G401.6 (cell line): ENCODE measurements at regions not wholly inside any gene's neighbourhood (a gene's known extent, or its start where the extent isn't known, plus 50 kb on each side); places are given as distances from the start of the nearest gene placed in this dataset.
"Not testable (repeated sequence)": the region's sequence is repeated elsewhere in the genome, so short reads cannot be mapped to it uniquely, and the experiment has no call there.

Experiments
- FAIRE-seq: peaks from 2 replicates; lab custom pipeline; 2012; peaks lifted over from hg19 to GRCh38; lab: Jason Lieb, UNC

DNA sequence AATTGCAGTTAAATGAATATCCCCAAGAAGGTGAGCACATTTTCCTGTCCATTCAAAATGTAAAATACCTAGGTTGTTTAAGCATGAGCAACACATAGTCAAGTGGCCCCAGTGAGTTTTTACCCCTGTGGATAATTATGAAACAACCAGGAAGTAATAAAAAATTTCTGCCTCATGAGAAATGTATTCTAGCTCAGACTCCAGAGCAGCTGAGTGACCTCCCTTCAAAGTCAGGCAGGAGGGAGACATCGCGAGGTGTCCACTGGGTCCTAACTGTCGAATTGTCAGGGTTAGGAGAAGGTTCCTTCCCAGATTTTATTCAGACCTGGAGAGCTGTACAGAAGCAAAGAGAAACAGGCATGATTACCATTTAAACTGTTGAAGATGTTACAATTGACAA lies 416.6 kb upstream of the SMIM21 start:
- FAIRE-seq, result no peak

DNA sequence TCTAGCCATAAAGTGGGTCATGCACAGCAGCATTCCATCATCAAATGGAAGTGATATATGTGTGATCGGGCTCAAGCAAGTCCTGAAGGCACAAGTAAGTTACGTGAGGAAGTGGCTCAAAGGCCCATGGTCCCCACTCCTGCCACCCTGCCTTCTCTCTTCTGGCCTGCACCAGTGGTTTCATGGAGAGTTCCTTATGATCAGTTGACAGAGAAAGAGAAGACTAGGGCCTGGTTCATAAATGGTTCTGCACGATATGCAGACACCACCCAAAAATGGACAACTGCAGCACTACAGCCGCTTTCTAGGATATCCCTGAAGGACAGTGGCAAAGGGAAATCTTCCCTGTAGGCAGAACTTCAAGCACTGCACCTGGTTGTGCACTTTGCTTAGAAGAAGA lies 412.6 kb upstream of the SMIM21 start:
- FAIRE-seq, result no peak

DNA sequence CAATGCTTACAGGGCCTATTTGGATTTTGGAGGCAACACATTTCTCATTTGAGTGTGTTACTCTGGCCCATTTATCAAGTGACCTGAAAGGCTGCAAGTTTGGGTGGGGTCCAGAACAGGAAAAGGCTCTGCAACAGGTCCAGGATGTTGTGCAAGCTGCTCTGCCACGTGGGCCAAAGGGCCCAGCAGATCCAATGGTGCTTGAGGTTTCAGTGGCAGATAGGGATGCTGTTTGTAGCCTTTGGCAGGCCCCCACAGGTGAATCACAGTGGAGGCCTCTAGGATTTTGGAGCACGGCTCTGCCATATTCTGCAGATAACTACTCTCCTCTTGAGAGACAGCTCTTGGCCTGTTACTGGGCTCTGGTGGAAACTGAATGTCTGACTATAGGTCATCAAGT lies 412.2 kb upstream of the SMIM21 start:
- FAIRE-seq, result not testable (repeated sequence)

DNA sequence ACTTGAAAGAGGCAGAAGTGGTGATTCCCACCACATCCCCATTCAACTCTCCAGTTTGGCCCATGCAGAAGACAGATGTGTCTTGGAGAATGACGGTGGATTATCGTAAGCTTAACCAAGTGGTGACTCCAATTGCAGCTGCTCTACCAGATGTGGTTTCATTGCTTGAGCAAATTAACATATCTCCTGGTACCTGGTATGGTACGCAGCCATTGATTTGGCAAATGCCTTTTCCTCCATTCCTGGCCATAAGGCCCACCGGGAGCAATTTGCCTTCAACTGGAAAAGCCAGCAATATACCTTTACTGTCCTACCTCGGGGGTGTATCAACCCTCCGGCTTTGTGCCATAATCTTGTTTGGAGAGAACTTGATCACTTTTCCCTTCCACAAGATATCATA lies 411.5 kb upstream of the SMIM21 start:
- FAIRE-seq, result no peak

DNA sequence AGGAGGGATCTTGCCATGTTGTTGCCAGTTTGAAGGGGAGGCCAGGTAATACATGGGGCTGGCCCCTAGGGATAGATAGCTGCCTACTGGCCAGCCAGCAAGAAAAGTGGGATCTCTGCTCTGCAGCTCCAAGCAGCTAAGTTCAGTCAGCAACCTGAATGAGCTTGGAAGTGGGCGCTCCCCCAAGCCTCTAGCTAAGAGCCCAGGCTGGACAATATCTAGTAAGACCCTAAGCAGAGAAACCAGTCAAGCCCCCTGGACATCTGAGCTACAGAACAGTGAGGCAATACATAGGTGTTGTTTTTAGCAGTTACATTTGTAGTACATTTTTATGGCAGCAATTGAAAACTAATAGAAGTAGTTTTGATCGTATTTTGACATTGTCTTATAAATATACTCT lies 409.8 kb upstream of the SMIM21 start:
- FAIRE-seq, result no peak

- FAIRE-seq, result no peak
These were observed 409.0 kb upstream of the SMIM21 start for GRCh38 chr18:75836516-75836915.

- FAIRE-seq, result no peak
These were observed 404.5 kb upstream of the SMIM21 start for GRCh38 chr18:75831960-75832359.

- no peak for FAIRE-seq
These were observed 403.3 kb upstream of the SMIM21 start for GRCh38 chr18:75830828-75831227.

DNA sequence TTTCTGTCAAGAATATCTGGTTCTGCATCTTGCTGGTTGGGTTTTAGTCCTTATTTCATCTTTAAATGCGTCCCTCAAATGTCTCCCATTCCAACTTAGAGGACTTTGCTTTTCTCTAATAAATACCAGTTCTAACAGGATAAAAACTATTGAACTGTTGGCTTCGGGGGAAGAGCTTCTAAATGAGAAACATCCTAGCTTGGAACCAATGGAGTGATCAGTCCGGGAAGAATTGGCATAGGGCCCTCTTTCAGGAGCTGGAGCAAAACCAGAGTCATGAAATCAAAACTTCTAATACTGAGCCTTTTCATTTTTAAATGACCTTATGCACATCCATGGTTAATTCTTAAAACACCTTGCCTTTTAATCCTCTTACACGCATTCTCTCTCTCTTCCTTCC lies 401.6 kb upstream of the SMIM21 start:
- FAIRE-seq, result no peak

- FAIRE-seq, result no peak
These were observed 400.9 kb upstream of the SMIM21 start for GRCh38 chr18:75828379-75828778.

DNA sequence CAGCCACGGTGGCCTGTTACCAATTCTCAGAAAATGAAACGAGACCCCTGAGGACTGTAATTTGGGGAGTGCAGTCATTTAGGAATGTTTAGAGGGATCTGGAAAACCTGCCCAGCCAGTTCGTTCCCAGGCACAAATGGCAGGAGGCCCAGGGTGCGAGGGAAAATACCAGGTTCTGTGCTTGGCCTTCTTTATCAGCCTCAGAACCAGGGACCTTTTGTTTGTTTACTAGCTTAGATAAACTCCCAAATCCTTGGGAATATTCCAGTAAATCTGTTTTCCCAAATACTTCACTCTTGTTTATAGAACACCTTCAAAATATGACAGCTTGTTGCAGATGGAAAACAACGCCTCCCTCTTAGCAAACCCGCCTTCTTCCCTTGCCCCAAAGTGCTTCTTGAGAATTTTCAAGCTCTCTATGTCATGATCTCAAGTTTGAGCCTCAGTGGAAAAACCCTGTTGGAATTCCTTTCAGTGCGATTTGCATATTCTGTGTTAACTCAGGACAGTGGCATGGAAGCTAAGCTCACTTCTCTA lies 400.3 kb upstream of the SMIM21 start:
- no peak for FAIRE-seq

DNA sequence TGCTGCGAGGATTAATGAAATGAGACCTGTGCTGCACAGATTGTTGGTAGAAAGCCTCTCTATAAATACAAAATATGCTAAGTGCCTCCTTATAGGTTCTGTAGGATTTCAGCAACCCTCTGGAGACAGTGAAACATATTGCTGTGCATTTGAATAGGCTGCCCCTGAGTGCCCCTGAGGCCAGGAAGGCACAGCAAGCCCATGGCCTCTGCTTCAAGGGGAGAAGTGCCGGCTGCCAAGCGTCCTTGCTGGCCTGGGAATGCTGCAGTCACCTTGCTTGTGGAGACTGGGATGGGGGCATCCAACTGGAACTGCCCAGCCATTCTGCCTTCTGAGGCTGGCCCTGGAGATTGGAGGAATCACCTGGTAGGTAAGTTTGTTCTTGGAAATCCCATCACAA lies 397.2 kb upstream of the SMIM21 start:
- no peak for FAIRE-seq

GRCh38 chr18:75823471-75823870 lies 396.0 kb upstream of the SMIM21 start:
- FAIRE-seq, result no peak

GRCh38 chr18:75818383-75818782 lies 390.9 kb upstream of the SMIM21 start:
- no peak for FAIRE-seq

DNA sequence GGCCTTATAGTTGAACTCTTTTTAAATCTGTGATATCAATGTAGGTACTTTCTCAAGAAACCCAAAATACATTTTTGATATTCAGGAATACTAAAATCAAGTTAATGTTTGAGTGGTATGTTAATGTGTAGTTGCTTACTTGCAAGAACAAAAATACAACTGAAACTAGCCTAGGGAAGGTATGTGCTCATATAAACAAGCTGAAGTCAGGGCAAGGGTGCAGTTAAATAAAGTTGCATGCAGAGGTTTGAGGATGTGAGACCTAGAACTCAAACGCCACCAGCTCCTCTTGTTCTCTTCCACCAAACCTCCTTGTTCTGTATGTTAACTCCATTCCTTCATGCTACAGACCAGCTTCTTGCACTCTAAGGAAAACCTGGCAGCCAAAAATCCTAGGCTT lies 388.3 kb upstream of the SMIM21 start:
- FAIRE-seq, result no peak

GRCh38 chr18:75812761-75813160 lies 385.3 kb upstream of the SMIM21 start:
- FAIRE-seq, result no peak

DNA sequence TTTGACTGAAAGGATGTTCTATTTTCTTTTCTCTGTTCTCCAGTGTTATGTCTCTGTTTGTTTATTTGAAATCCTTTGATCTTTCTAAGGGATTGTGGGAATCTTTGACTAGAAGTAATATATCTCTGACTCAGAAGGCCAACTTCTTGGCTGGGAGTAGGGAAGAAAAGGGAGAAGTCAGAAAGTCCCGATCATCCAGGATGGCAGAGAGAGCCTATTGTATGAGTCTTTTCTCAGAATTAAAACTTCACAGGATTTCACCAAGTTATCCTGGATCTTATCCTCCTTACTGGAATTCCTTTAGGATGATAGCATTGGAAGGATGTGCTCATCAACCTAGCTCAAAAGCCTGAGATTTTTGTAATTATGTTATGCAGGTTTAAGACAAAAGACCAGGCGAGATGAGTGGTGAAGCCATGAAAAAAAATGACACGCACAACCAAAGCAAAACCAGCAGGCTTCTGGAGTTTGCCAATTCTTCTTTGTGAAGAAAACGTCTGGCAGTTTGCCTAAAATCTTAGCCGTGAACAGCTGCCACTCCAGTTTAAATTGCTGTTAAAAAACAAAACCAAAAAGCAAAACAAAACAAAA lies 383.6 kb upstream of the SMIM21 start:
- FAIRE-seq, result no peak

GRCh38 chr18:75810516-75810915 lies 383.0 kb upstream of the SMIM21 start:
- no peak for FAIRE-seq

- no peak for FAIRE-seq
These were observed 382.4 kb upstream of the SMIM21 start for GRCh38 chr18:75809926-75810255.

DNA sequence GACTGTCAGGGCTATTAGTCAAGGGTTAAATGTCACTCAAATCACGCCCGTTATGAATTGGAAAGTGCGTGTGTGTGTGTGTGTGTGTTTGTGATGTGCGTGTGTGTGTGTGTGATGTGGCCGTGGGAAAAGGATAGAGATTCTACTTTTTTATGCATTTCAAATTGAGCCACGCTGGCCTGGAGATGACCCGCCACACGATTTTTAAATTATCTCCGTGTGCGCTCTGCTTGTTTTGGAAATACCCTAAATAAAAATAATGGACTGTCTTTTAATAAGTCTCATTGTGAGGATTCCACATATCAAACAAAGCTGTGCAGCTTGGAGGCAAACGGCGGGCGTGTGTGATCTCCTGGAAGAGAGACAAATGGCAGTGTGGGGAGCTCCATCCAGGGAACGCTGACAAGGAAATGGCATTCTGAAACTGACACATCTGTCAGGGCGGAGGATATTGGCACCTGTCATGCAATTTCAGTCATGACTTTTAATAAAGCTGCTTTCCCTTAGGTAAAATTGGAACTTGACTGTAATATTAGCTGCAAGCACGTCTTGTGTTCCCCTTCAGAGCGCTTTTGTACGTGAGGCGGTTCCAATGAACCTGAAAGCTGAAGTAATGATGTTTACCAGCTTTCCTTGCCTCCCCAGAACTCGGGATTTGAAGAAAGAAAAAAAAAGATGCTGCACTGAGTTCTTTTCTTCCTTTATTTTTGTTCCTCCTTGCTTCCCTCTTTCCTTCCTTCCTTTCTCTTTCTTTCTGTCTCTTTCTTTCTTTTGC lies 381.8 kb upstream of the SMIM21 start:
- no peak for FAIRE-seq

- no peak for FAIRE-seq
These were observed 377.8 kb upstream of the SMIM21 start for GRCh38 chr18:75805265-75805664.

DNA sequence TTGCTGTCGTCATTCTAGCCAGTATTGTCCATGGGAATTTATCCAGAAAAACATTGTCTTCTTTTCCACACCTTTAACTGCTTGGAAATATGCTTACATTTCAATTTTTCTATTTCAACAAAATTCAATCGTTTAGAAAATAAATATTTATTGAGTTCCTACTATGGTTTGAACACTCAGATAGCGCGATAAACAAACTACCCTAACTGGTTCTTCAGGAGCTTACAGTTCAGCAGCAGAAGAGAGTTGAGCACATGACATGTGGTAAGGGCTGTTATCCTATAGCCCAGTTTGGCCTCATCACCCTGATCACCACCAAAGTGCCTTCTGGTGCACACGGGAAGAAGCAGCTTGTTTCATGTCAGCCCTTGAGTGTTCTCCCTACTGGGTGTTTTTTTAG lies 375.2 kb upstream of the SMIM21 start:
- FAIRE-seq, result no peak

DNA sequence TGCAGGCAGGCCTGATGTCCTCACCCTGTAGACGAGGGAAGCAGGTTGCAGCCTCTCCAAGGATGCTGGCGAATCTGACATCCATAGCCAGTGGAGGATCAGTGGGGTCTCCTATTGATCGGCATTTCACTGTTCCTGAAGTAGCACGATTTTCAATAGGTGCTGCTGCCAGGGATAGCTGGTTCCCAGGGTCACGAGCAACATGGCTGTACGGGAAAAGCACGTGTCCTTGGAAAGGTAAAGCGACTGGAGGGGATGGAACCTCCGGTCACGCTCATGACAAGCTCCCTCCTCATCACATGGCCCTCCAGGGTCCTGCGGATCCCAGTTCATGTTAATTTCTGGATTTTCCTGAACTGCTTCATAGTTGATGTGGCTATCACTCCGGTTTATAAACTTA lies 373.7 kb upstream of the SMIM21 start:
- no peak for FAIRE-seq

GRCh38 chr18:75800331-75800648 lies 372.8 kb upstream of the SMIM21 start:
- FAIRE-seq, result no peak
